ENCODE measurements at regions not wholly inside any gene's neighbourhood (a gene's known extent, or its start where the extent isn't known, plus 50 kb on each side); places are given as distances from the start of the nearest gene placed in this dataset.

GRCh38 chr6:4272996-4273395 is 137.6 kb upstream of the ECI2 start:
- TF ChIP-seq CTCF (IDR thresholded peaks at IDR 0.05) (no peak), POLR2AphosphoS5 (IDR thresholded peaks at IDR 0.05) (no peak)

Data from gastroesophageal sphincter (tissue), 3 donors.